Stimulated activated CD4-positive, alpha-beta T cell treated with anti-CD3 and anti-CD28 coated beads, Interleukin-12 subunit alpha, Interleukin-12 subunit beta, amount 100 ng/mL, for 4 hours (primary cell): ENCODE measurements at regions not wholly inside any gene's neighbourhood (a gene's known extent, or its start where the extent isn't known, plus 50 kb on each side); places are given as distances from the start of the nearest gene placed in this dataset.
"Not testable (repeated sequence)": the region's sequence is repeated elsewhere in the genome, so short reads cannot be mapped to it uniquely, and the experiment has no call there.

Source experiments
- DNase-seq: peaks from one replicate; pipeline ENCODE4 v3.0.0-alpha.2; 2020

- DNase-seq: no peak
Observed at GRCh38 chr10:28130267-28130666, 131.4 kb upstream of the ODAD2 start.

DNA sequence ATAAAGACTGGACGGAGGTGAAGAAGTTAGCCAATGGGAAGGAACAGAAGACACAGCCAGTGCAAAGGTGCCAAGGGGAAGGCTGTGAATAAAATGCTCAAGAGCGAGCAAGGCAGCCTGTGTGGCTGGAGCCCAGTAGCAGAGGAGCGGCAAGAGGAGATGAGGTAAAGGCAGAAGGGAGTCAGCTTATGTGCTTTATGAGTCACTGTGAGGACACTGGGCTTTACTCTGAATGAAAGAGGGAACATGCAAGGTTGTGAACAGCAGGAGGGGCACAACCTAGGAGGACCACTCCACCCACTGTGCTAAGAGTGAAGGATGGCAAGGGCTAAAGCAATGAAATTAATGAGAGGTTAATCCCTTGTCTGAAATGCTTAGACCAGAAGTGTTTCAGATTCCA is 129.0 kb upstream of the ODAD2 start:
- DNase-seq: no peak

GRCh38 chr10:28125701-28126100 is 126.8 kb upstream of the ODAD2 start:
- DNase-seq: no peak

GRCh38 chr10:28120795-28121194 is 121.9 kb upstream of the ODAD2 start:
- no peak for DNase-seq

DNA sequence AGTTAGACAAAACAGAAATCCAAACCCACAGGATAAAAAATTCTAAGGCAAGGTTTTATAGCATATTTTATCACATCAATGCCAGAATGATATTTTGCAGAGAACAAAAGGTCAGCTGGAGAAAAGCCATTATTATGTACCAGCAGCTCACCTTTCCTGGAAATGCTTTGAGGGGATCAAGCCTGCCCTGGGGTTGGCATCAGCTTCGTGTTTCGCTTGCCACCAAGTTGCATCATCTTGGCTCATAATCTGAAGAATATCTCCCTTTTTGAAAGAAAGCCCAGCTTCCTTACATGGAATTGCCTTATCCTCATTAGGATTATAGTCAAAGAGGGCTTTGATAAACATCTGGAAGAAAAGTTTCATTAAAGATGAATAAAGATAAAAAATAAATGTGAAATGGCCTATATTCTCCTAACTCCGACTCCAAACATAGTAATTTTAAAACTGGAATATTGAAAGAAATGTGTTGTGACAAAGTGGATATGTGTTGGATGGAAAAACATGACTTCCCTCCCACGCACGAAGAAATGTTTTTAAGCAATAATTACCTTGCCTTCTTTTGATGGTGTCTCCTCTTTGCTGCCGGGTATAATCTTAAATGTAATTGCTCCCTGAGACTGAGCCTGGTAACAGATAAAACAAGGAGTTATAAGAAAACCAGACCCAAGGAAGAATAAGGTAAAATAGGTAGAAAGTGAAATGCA is 121.3 kb upstream of the ODAD2 start:
- DNase-seq: no peak

DNA sequence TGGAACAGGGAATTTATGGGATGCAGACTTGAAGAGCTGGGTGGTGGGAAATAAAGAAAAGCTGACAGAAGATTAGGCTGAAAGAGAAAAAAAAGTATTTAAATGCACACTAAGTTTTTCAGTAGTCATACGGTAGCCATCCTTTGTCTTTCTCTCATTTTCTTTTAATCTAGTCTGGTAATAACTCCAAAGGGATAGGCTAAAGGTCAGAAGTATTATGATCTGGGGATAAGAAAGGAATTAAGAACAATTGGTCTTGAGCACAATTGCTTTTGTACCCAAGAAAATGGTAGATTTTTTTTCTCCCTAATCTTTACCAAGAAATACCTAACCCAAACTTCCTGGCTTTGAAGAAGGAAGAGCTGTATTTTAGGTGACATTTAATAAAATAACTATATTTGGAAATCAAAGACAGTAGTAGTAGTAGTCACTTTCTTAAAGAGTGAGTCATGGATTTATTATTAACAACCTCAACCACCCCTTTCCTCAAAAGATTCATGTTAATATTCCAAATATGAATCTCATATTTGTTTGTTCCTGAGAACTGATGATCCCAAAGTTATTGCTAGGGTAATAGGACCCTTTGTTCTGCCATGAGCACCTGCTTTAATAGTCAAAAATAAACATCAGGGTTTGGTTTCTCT is 120.2 kb upstream of the ODAD2 start:
- no peak for DNase-seq

GRCh38 chr10:28113202-28113601 is 114.3 kb upstream of the ODAD2 start:
- DNase-seq: no peak

GRCh38 chr10:28111712-28112111 is 112.8 kb upstream of the ODAD2 start:
- DNase-seq: no peak

DNA sequence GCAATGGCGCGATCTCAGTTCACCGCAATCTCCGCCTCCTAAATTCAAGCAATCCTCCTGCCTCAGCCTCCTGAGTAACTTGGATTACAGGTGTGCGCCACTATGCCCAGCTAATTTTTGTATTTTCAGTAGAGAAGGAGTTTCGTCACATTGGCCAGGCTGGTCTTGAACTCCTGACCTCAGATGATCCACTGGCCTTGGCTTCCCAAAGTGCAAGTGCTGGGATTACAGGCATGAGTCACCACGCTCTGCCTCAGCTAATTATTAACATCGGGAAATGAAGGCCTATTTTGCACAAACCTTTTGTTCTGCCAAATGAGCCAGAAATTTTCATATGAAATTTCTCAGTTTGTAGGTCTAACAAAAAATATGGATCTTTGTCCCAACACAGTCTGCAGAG is 106.7 kb upstream of the ODAD2 start:
- DNase-seq: no peak

GRCh38 chr10:28097633-28098032 is 98.8 kb upstream of the ODAD2 start:
- no peak for DNase-seq

DNA sequence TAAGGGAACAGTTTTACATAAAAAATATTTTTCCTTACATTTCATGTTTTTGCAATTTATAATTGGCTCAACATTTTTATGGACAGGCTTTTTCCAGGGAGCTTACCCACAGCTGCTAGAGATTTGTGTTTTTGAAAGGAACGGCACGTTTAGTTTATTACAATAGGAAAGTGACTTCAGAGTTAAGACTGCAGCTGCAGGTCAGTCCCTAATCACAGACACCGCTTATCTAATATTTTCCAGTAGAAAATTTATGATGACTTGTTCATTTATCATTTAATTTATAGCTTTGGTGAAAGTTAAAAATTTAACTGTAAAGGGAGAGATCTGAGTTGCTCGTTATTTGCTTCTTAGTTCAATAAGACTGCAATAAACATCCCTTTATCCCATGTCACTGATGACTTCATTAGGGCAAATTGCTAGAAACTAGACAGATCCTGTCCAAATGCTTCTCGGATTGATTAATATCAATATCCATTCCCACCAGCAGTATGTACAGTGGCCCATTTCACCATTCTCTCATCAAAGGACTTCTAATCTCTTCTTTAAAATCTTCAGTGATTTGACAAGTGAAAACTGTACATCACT is 97.0 kb upstream of the ODAD2 start:
- no peak for DNase-seq

- DNase-seq: no peak
Observed at GRCh38 chr10:28094121-28094520, 95.2 kb upstream of the ODAD2 start.

GRCh38 chr10:28091913-28092312 is 93.0 kb upstream of the ODAD2 start:
- DNase-seq: no peak

DNA sequence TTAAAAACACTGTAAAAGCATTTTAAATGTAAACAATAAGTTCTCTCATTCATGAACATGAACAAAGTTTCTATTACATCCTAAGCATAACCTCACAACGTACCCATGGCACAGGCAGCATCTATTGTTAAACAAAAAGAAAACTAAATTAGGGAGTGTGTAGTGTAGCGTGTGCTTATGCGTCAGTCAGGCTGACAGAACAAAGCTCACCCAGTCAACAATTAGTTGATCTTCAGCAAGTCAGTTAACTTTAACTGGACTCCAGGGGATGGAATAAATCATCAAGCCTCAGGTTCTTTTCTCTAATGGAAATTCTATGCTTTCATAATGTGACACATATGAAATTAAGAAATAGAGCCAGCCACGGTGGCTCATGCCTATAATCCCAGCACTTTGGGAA is 91.6 kb upstream of the ODAD2 start:
- no peak for DNase-seq

DNA sequence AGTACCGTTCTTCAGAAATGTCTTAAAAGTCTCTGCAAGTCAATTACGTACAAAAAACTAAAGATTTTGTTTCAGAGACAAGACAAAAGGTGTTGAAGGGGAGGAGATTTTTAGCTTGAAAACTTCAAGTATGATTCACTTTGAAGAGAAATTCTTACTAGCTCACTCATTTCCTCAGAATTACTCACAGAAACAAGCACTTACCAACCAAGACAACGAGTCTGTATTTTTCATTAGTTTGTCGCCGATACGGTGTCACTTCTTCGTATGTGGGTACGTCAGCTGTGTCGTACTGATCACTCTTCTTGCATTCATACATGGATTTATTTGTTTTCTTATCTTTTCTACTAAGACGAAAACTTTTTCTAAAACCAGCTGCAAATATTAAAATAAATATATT is 90.6 kb upstream of the ODAD2 start:
- DNase-seq: no peak

DNA sequence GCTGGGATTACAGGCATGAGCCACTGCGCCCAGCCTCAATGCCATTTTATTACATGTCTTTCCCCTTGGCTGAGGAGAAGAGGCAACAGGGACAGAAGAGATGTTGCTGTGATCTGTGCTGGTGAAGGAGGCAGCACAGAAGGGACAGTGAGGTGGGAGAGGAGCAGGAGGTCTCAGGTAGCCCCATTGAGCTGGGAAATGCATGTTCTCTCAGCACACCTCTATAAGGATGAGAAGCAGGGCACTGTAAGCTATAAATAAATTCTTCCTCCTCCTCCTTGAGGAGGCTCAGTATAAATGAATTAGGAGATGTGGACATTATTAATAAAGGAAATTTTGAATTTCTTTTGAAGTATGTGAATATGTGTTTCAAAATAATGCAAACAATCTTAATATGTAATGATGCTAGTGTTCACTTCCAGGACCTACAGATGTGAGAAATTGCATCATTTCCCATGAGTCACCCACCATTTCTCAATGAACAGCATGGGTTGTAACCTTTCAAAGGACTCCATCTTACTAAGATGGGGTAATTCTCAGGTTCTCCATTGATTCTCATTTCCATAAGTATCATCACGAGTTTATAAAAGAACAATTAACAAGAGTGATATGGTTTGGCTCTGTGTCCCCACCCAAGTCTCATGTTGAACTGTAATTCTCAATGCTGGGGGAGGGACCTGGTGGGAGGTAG is 88.9 kb upstream of the ODAD2 start:
- no peak for DNase-seq

GRCh38 chr10:28085760-28086159 is 86.9 kb upstream of the ODAD2 start:
- DNase-seq: not testable (repeated sequence)

DNA sequence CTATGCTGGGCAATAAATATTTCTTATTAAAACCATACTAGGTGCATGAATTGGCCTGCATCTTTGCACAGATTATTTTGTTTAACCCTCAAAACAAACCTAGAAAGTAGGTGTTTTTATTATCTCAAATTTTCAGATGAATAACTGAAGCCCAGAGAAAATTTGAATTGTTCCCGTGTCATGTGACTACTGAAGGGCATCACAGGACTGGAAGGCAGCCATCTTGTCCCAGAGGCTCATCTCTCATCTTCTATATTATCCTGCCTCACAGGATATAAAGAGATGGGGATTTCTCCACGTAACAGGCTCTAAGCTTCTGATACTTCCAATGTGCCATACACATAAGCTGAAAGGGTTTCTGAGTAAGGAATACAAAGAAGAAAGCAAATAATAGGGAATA is 84.0 kb upstream of the ODAD2 start:
- no peak for DNase-seq

DNA sequence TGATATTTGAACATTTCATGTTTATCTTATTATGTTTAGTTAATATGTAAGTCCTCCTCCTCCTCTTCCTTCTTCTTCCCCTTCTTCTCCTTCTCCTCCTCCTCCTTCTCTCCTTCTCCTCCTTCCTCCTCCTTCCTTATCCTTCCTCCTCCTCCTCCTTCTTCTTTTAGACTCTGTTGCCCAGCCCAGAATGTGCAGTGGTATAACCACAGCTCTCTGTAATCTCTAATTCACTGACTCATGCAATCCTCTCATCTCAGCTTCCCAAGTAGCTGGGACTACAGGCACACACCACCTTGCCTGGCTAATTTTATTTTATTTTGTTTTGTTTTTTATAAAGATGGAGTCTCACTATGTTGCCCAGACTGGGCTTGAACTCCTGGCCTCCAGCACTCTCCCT is 83.4 kb upstream of the ODAD2 start:
- DNase-seq: no peak

- no peak for DNase-seq
Observed at GRCh38 chr10:28077889-28078288, 79.0 kb upstream of the ODAD2 start.

DNA sequence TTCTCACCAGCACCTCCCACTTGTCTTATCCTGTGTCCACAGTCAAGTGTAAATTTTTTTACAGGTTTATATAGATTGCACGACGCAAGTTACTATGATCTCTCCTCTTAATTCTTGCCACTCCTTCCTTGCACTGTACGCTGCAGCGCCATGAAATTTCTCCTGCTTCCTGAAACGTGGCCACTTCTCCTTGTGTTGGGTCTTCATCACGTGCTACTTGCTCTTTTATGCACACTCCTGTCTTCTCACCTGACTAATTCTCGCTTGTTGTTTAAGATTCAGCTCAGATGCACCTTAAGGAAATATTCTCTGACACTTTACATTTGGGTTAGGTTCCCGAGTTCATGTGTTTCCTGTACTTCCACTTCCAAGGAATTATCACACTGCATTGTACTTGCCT is 76.5 kb upstream of the ODAD2 start:
- no peak for DNase-seq

- DNase-seq: no peak
Observed at GRCh38 chr10:28072573-28072972, 73.7 kb upstream of the ODAD2 start.

- no peak for DNase-seq
Observed at GRCh38 chr10:28060031-28060607, 61.2 kb upstream of the ODAD2 start.

DNA sequence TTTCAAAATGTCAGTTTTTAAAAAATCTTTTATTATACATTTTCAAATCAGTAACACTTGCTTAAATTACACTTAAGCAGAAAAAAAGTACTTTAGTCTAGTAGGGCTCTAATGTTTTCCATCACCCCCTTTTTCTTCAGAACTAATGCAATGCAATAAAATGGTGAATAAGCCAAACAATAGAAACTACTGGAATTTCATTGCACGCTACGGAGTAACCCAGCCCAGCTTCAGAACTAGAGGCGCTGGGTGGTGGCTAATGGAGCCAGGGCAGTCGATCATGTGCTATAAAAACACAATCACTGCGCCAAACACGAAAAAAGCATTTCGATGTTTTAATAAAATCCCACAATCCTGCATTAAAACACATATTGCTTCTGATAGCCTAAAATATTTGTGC is 59.9 kb upstream of the ODAD2 start:
- DNase-seq: no peak
